ENCODE measurements at regions not wholly inside any gene's neighbourhood (a gene's known extent, or its start where the extent isn't known, plus 50 kb on each side); places are given as distances from the start of the nearest gene placed in this dataset.

DNA sequence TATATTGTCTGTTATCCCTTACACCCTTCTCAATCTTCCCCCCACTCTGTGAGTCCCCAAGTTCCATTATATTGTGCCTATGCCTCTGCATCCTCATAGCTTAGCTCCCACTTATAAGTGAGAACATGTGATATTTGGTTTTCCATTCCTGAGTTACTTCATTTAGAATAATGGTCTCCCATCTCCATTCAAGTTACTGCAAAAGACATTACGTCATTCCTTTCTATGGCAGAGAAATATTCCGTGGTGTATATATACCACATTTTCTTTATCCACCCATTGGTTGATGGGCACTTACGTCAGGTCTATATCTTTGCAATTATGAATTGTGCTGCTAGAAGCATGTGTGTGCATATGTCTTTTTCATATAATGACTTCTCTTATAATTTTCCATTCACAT lies 54.8 kb upstream of the SGCD start:
- no peak for TF ChIP-seq FOXK1 (CRISPR knock-in tag; IDR thresholded peaks at IDR 0.05)
- TF ChIP-seq FOXJ3 (CRISPR knock-in tag; IDR thresholded peaks at IDR 0.05; ENCODE audit: borderline replicate concordance): no peak
- TF ChIP-seq NR1H2 (CRISPR knock-in tag; IDR thresholded peaks at IDR 0.05): no peak
- TF ChIP-seq SOX15 (CRISPR knock-in tag; IDR thresholded peaks at IDR 0.05): no peak
- no peak for TF ChIP-seq TEAD1 (CRISPR knock-in tag; IDR thresholded peaks at IDR 0.05)
- TF ChIP-seq, protein P1, sequence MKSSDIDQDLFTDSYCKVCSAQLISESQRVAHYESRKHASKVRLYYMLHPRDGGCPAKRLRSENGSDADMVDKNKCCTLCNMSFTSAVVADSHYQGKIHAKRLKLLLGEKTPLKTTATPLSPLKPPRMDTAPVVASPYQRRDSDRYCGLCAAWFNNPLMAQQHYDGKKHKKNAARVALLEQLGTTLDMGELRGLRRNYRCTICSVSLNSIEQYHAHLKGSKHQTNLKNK (CRISPR knock-in tag; IDR thresholded peaks at IDR 0.05): no peak
- TF ChIP-seq ZNF317 (CRISPR knock-in tag; IDR thresholded peaks at IDR 0.05; ENCODE audit: borderline replicate concordance, low read depth): no peak
- TF ChIP-seq MYBL2 (CRISPR knock-in tag; IDR thresholded peaks at IDR 0.05): no peak
- TF ChIP-seq ELF4 (CRISPR knock-in tag; IDR thresholded peaks at IDR 0.05; ENCODE audit: low read depth): no peak
- TF ChIP-seq, protein P2, sequence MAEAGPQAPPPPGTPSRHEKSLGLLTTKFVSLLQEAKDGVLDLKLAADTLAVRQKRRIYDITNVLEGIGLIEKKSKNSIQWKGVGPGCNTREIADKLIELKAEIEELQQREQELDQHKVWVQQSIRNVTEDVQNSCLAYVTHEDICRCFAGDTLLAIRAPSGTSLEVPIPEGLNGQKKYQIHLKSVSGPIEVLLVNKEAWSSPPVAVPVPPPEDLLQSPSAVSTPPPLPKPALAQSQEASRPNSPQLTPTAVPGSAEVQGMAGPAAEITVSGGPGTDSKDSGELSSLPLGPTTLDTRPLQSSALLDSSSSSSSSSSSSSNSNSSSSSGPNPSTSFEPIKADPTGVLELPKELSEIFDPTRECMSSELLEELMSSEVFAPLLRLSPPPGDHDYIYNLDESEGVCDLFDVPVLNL (CRISPR knock-in tag; IDR thresholded peaks at IDR 0.05; ENCODE audit: borderline replicate concordance, low read depth): no peak
- POLR2A ChIA-PET: no interaction called here

DNA sequence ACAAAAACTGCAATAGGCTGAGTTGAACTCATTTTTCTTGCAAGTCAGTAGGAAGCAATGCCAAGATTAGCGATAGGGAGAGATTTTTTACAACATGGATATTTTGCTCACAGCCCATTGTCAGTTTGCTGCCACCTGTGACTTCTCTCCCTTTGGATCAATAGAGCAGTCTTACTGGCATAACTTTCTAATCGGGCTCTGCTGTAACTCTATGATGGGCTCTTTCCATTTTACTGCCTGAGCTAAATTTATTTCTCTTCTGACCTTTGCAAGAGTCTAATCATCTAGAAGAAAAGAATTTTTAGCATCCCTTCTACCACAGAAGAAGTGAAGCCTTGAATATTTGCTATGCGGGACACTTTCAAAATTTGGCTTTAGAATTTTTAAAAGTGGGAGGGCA lies 53.6 kb upstream of the SGCD start:
- ATAC-seq (no peak), DNase-seq (ENCODE audit: low spot score) (no peak)
- Mint-ChIP-seq H3K27me3 (ENCODE audit: low read depth) (no peaks in the 10 kb centered on the region), H3K9me3 (peaks cover 18% of the 10 kb centered on the region), H3K4me1 (peaks cover 8% of the 10 kb centered on the region; the same call in 1 of the 2 replicates), H3K27ac (no peak overlapping the region), H3K36me3 (peaks cover 5% of the 10 kb centered on the region), H3K4me3 (no peak overlapping the region)
- no peak for TF ChIP-seq TCF7 (CRISPR knock-in tag; IDR thresholded peaks at IDR 0.05; ENCODE audit: low read depth)
- TF ChIP-seq EMX1 (CRISPR knock-in tag; IDR thresholded peaks at IDR 0.05): no peak
- no peak for TF ChIP-seq GRHL2 (CRISPR knock-in tag; IDR thresholded peaks at IDR 0.05; ENCODE audit: insufficient replicate concordance, severe bottlenecking)
- TF ChIP-seq, protein P3, sequence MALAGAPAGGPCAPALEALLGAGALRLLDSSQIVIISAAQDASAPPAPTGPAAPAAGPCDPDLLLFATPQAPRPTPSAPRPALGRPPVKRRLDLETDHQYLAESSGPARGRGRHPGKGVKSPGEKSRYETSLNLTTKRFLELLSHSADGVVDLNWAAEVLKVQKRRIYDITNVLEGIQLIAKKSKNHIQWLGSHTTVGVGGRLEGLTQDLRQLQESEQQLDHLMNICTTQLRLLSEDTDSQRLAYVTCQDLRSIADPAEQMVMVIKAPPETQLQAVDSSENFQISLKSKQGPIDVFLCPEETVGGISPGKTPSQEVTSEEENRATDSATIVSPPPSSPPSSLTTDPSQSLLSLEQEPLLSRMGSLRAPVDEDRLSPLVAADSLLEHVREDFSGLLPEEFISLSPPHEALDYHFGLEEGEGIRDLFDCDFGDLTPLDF (CRISPR knock-in tag; IDR thresholded peaks at IDR 0.05): no peak
- TF ChIP-seq CREM (CRISPR knock-in tag; IDR thresholded peaks at IDR 0.05): no peak
- no peak for TF ChIP-seq SMAD4 (CRISPR knock-in tag; IDR thresholded peaks at IDR 0.05)
- TF ChIP-seq ZNF416 (CRISPR knock-in tag; IDR thresholded peaks at IDR 0.05): no peak
- TF ChIP-seq, protein P4, sequence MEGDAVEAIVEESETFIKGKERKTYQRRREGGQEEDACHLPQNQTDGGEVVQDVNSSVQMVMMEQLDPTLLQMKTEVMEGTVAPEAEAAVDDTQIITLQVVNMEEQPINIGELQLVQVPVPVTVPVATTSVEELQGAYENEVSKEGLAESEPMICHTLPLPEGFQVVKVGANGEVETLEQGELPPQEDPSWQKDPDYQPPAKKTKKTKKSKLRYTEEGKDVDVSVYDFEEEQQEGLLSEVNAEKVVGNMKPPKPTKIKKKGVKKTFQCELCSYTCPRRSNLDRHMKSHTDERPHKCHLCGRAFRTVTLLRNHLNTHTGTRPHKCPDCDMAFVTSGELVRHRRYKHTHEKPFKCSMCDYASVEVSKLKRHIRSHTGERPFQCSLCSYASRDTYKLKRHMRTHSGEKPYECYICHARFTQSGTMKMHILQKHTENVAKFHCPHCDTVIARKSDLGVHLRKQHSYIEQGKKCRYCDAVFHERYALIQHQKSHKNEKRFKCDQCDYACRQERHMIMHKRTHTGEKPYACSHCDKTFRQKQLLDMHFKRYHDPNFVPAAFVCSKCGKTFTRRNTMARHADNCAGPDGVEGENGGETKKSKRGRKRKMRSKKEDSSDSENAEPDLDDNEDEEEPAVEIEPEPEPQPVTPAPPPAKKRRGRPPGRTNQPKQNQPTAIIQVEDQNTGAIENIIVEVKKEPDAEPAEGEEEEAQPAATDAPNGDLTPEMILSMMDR (IDR thresholded peaks at IDR 0.05): no peak
- no peak for TF ChIP-seq NR2C2 (CRISPR knock-in tag; IDR thresholded peaks at IDR 0.05)
- TF ChIP-seq ZNF317 (CRISPR knock-in tag; IDR thresholded peaks at IDR 0.05; ENCODE audit: borderline replicate concordance, low read depth): no peak
- TF ChIP-seq, protein P5, sequence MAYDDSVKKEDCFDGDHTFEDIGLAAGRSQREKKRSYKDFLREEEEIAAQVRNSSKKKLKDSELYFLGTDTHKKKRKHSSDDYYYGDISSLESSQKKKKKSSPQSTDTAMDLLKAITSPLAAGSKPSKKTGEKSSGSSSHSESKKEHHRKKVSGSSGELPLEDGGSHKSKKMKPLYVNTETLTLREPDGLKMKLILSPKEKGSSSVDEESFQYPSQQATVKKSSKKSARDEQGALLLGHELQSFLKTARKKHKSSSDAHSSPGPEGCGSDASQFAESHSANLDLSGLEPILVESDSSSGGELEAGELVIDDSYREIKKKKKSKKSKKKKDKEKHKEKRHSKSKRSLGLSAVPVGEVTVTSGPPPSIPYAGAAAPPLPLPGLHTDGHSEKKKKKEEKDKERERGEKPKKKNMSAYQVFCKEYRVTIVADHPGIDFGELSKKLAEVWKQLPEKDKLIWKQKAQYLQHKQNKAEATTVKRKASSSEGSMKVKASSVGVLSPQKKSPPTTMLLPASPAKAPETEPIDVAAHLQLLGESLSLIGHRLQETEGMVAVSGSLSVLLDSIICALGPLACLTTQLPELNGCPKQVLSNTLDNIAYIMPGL (CRISPR knock-in tag; IDR thresholded peaks at IDR 0.05): no peak
- TF ChIP-seq, protein P6, sequence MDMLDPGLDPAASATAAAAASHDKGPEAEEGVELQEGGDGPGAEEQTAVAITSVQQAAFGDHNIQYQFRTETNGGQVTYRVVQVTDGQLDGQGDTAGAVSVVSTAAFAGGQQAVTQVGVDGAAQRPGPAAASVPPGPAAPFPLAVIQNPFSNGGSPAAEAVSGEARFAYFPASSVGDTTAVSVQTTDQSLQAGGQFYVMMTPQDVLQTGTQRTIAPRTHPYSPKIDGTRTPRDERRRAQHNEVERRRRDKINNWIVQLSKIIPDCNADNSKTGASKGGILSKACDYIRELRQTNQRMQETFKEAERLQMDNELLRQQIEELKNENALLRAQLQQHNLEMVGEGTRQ (CRISPR knock-in tag; IDR thresholded peaks at IDR 0.05): no peak
- TF ChIP-seq, protein P2 (CRISPR knock-in tag; IDR thresholded peaks at IDR 0.05; ENCODE audit: borderline replicate concordance, low read depth): no peak
- no peak for TF ChIP-seq ESRRA (CRISPR knock-in tag; IDR thresholded peaks at IDR 0.05; ENCODE audit: borderline replicate concordance)
- TF ChIP-seq CBFB (CRISPR knock-in tag; IDR thresholded peaks at IDR 0.05; ENCODE audit: low read depth): no peak
- TF ChIP-seq ATF1 (CRISPR knock-in tag; IDR thresholded peaks at IDR 0.05): no peak
- CTCF ChIA-PET: no interaction called here
- POLR2A ChIA-PET: no interaction called here

More for the DNA sequence above, 54.8 kb upstream of the SGCD start:
- DNase-seq (ENCODE audit: low spot score) (no peak), ATAC-seq (no peak)
- no peak overlapping the region for H3K4me3 Mint-ChIP-seq
- peaks cover 22% of the 10 kb centered on the region for H3K9me3 Mint-ChIP-seq
- H3K27ac Mint-ChIP-seq: no peak overlapping the region
- H3K27me3 Mint-ChIP-seq (ENCODE audit: low read depth): no peaks in the 10 kb centered on the region
- CTCF ChIA-PET: no interaction called here
- peaks cover 5% of the 10 kb centered on the region for H3K36me3 Mint-ChIP-seq
- peaks cover 8% of the 10 kb centered on the region for H3K4me1 Mint-ChIP-seq
